ENCODE measurements at regions not wholly inside any gene's neighbourhood (a gene's known extent, or its start where the extent isn't known, plus 50 kb on each side); places are given as distances from the start of the nearest gene placed in this dataset.

DNA sequence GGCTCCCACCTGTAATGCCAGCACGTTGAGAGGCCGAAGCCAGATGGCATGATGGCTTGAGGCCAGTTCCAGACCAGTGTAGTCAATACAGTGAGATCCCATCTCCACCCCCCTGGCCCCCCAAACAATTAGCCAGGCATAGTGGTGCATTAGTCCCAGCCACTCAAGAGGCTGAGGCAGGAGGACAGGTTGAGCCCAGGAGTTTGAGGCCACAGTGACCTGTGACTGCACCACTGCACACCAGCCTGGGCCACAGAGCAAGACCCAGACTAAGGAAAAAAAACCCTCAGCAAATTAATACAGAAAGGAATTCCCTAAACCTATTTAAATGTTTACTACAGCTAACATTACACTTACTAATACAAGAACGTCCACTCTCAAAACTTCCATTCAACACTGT is 424.6 kb downstream of the SHQ1 start:
- no peak for TF ChIP-seq EZH2 (IDR thresholded peaks at IDR 0.05; ENCODE audit: insufficient read depth, low read length)
- TF ChIP-seq, protein P1, sequence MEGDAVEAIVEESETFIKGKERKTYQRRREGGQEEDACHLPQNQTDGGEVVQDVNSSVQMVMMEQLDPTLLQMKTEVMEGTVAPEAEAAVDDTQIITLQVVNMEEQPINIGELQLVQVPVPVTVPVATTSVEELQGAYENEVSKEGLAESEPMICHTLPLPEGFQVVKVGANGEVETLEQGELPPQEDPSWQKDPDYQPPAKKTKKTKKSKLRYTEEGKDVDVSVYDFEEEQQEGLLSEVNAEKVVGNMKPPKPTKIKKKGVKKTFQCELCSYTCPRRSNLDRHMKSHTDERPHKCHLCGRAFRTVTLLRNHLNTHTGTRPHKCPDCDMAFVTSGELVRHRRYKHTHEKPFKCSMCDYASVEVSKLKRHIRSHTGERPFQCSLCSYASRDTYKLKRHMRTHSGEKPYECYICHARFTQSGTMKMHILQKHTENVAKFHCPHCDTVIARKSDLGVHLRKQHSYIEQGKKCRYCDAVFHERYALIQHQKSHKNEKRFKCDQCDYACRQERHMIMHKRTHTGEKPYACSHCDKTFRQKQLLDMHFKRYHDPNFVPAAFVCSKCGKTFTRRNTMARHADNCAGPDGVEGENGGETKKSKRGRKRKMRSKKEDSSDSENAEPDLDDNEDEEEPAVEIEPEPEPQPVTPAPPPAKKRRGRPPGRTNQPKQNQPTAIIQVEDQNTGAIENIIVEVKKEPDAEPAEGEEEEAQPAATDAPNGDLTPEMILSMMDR (IDR thresholded peaks at IDR 0.05; ENCODE audit: insufficient read depth, low read depth, low read length): no peak

Measured in astrocyte (in vitro differentiated cells and primary cell).